B cell (primary cell): ENCODE measurements at regions not wholly inside any gene's neighbourhood (a gene's known extent, or its start where the extent isn't known, plus 50 kb on each side); places are given as distances from the start of the nearest gene placed in this dataset.

ENCODE experiments used
- ATAC-seq: fragments of 200-7000 bp; cut with Tn5 transposase; one replicate; pipeline ENCODE4 v1.10.0; 2021; ENCODE audit warnings: low read depth, mild to moderate bottlenecking, moderate number of reproducible peaks, moderate library complexity
- CTCF ChIA-PET: fragments of 350-600 bp; sonication (Branson Sonifier 250); formaldehyde crosslinking; loops from one replicate; lab custom pipeline; 2021; ENCODE audit warnings: antibody characterized with exemption, inconsistent platforms; lab: Charles Lee
- POLR2A ChIA-PET: fragments of 350-600 bp; sonication (Branson Sonifier 250); formaldehyde crosslinking; loops from one replicate; lab custom pipeline; 2021; ENCODE audit warnings: antibody characterized with exemption; lab: Charles Lee
- DNase-seq: peaks from one replicate; pipeline ENCODE4 v3.0.0; 2013
- H2AFZ ChIP-seq: 2 replicates; pipeline ENCODE4 v1.6.1; 2012; ENCODE audit warnings: mild to moderate bottlenecking, low read depth, low read length; ENCODE audit not compliant: insufficient read depth, poor library complexity, severe bottlenecking
- H3K27ac ChIP-seq, 2 donors: 1 replicate in 1 of 2; 2 replicates in 1 of 2; pipeline ENCODE4 v1.5.1; 2012 to 2013; ENCODE audit warnings: low read length in 2 of 2, mild to moderate bottlenecking in 2 of 2, moderate library complexity in 1 of 2
- H3K27me3 ChIP-seq, 4 experiments: fragments of 200-600 bp in 1 of 4; sonication (generic) in 1 of 4; replicated peaks in 1 of 4; 1 replicate in 2 of 4; 2 replicates in 2 of 4; pipeline versions ENCODE4 v1.6.1 to v1.7.0; 2013 to 2016; ENCODE audit warnings: low read length in 3 of 4, mild to moderate bottlenecking in 2 of 4, mixed read lengths in 1 of 4, moderate library complexity in 1 of 4; ENCODE audit not compliant: insufficient read depth in 4 of 4, control insufficient read depth in 3 of 4; ENCODE audit errors: control extremely low read depth in 1 of 4
- H3K36me3 ChIP-seq, 2 experiments: replicated peaks in 1 of 2; 1 replicate in 1 of 2; 2 replicates in 1 of 2; pipeline versions ENCODE4 v1.6.1 to v1.7.1; 2013; ENCODE audit warnings: low read length in 1 of 2; ENCODE audit not compliant: insufficient read depth in 2 of 2, control insufficient read depth in 1 of 2; ENCODE audit errors: control extremely low read depth in 1 of 2, extremely low read depth in 1 of 2
- H3K4me1 ChIP-seq, 2 donors: fragments of 200-600 bp in 1 of 2; sonication (generic) in 1 of 2; 1 replicate in 1 of 2; 2 replicates in 1 of 2; pipeline versions ENCODE4 v1.5.1 to v1.6.1; 2013 to 2017; ENCODE audit warnings: low read length in 2 of 2; ENCODE audit not compliant: control insufficient read depth in 2 of 2, insufficient read depth in 2 of 2
- H3K4me2 ChIP-seq: replicated peaks from 2 replicates; pipeline ENCODE3; 2012; ENCODE audit warnings: mild to moderate bottlenecking, low read depth, low read length; ENCODE audit not compliant: poor library complexity, severe bottlenecking
- H3K4me3 ChIP-seq, 5 experiments: fragments of 200-600 bp in 1 of 5; sonication (generic) in 1 of 5; 1 replicate in 3 of 5; 2 replicates in 2 of 5; pipeline versions ENCODE4 v1.5.1 to v1.7.0; 2011 to 2016; ENCODE audit warnings: low read length in 4 of 5, mild to moderate bottlenecking in 4 of 5, low read depth in 2 of 5, control low read depth in 1 of 5, moderate library complexity in 1 of 5; ENCODE audit not compliant: insufficient read depth in 1 of 5; ENCODE audit errors: control extremely low read depth in 1 of 5, extremely low read depth in 1 of 5
- H3K79me2 ChIP-seq: fragments of 200-600 bp; sonication (generic); one replicate; pipeline ENCODE4 v1.6.0; 2016; ENCODE audit warnings: low read length; ENCODE audit not compliant: control insufficient read depth, insufficient read depth
- H3K9ac ChIP-seq: fragments of 200-600 bp; sonication (generic); 2 replicates; pipeline ENCODE4 v1.6.1; 2017; ENCODE audit warnings: mild to moderate bottlenecking, low read length, moderate library complexity
- H3K9me3 ChIP-seq, 3 donors: one replicate each; pipeline versions ENCODE4 v1.6.1 to v1.7.1; 2013; ENCODE audit warnings: low read length in 2 of 3; ENCODE audit not compliant: control insufficient read depth in 2 of 3, insufficient read depth in 1 of 3; ENCODE audit errors: control extremely low read depth in 1 of 3
- H4K20me1 ChIP-seq: 2 replicates; pipeline ENCODE4 v1.6.0; 2012; ENCODE audit warnings: mild to moderate bottlenecking, low read length; ENCODE audit not compliant: insufficient read depth, control insufficient read depth, poor library complexity, severe bottlenecking
- H3K27ac Mint-ChIP-seq: one replicate; pipeline ENCODE4 v1.8.0; 2021; ENCODE audit warnings: mixed read lengths
- H3K27me3 Mint-ChIP-seq: one replicate; pipeline ENCODE4 v1.8.0; 2021; ENCODE audit warnings: mixed read lengths
- H3K4me1 Mint-ChIP-seq: one replicate; pipeline ENCODE4 v1.8.0; 2021; ENCODE audit warnings: mixed read lengths
- H3K4me3 Mint-ChIP-seq: one replicate; pipeline ENCODE4 v1.8.0; 2021; ENCODE audit warnings: mixed read lengths
- H3K9me3 Mint-ChIP-seq: one replicate; pipeline ENCODE4 v1.8.0; 2022; ENCODE audit warnings: mixed read lengths; ENCODE audit not compliant: insufficient read depth
- EZH2 ChIP-seq: IDR thresholded peaks from 2 replicates; pipeline ENCODE4 v1.6.1; 2012; ENCODE audit warnings: borderline replicate concordance, low read depth, mild to moderate bottlenecking, moderate library complexity, low read length; ENCODE audit not compliant: insufficient read depth, poor library complexity, severe bottlenecking
- WGBS: methylation state at CpG from one replicate; pipeline ENCODE4 v1.1.5; 2013; ENCODE audit warnings: missing lambda C conversion rate; ENCODE audit not compliant: insufficient coverage; 5-methylcytosine and 5-hydroxymethylcytosine counted together
- intact Hi-C: fragments of 100-400 bp; cut with micrococcal nuclease; formaldehyde crosslinking; loops from one replicate; pipeline ENCODE4 v1.10.0; 2022
- TF ChIP-seq, protein P1 (sequence below): fragments of 200-600 bp; IDR thresholded peaks from one replicate; pipeline ENCODE4 v1.8.0; 2022; ENCODE audit warnings: antibody characterized with exemption, mild to moderate bottlenecking

DNA sequence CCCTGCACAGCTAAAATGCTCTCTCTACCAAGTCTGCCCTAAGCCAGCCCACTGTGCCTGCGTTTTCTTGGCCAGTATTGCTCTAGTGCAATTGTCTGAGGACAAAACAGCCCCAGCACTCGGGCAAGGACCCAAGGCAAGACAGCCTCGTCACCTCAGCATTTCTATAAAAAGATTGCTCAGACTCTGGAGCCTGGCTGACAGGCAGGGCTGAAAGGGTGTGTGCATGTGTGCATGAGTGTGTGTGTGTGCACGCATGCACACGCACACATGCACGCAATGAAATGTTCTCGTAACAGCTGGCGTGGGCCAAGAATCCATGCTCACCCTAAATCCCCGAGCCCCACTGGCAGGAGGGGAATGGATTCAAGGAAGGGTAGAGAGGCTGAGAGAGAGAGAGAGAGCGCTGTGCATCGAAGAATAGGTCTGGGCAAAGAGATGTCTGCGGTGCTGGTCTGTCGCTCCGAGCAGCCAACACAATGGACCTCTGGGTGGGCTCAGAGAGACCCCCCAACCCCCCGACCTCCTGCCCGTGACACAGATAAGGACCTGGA is 579.2 kb downstream of the BCOR start:
- no peak for DNase-seq
- H3K79me2 ChIP-seq: no peaks in the 10 kb centered on the region
- Mint-ChIP-seq H3K27ac (no peak overlapping the region), H3K9me3 (no peaks in the 10 kb centered on the region), H3K4me3 (no peak overlapping the region), H3K27me3 (peaks cover 7% of the 10 kb centered on the region), H3K4me1 (no peaks in the 10 kb centered on the region)
- no peak overlapping the region for H3K27ac ChIP-seq
- no peak overlapping the region for H3K4me2 ChIP-seq
- 93% methylated on average over 6 of the region's 16 CpGs for WGBS
- intact Hi-C loops: no loop called here
- ChIA-PET CTCF (no interaction called here), POLR2A (no interaction called here)
- H2AFZ ChIP-seq: no peak overlapping the region
- H4K20me1 ChIP-seq: no peaks in the 10 kb centered on the region
- no peak for ATAC-seq
- H3K9ac ChIP-seq: no peak overlapping the region
- no peaks in the 10 kb centered on the region for H3K36me3 ChIP-seq
- no peaks in the 10 kb centered on the region for H3K4me1 ChIP-seq
- H3K27me3 ChIP-seq: no peaks in the 10 kb centered on the region
- no peak overlapping the region for H3K4me3 ChIP-seq
- H3K9me3 ChIP-seq: no peaks in the 10 kb centered on the region
- no peak for TF ChIP-seq EZH2
- TF ChIP-seq, protein P1, sequence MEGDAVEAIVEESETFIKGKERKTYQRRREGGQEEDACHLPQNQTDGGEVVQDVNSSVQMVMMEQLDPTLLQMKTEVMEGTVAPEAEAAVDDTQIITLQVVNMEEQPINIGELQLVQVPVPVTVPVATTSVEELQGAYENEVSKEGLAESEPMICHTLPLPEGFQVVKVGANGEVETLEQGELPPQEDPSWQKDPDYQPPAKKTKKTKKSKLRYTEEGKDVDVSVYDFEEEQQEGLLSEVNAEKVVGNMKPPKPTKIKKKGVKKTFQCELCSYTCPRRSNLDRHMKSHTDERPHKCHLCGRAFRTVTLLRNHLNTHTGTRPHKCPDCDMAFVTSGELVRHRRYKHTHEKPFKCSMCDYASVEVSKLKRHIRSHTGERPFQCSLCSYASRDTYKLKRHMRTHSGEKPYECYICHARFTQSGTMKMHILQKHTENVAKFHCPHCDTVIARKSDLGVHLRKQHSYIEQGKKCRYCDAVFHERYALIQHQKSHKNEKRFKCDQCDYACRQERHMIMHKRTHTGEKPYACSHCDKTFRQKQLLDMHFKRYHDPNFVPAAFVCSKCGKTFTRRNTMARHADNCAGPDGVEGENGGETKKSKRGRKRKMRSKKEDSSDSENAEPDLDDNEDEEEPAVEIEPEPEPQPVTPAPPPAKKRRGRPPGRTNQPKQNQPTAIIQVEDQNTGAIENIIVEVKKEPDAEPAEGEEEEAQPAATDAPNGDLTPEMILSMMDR: no peak

DNA sequence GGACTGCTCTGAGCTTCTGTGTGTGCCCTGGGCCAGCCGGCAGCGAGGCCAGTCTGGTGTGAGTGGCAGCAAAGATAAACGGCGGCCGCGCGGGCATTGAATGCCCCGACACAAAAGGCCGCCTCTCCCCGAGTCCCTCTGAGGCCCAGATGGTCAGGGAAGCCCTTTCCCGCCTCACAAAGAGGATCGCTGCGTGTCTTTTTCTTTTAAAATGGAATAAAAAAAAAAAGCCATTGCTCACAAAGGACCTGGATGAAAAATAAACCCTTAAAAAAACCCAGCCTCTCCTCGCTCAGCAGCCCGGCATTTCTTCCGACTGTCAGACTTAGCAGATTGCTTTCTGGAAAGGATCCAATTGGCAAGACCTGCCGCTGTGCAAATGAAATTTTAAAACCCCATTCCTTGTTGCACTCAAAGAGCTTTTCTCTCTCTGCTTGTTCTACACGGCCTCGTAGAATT is 578.7 kb downstream of the BCOR start:
- DNase-seq: no peak
- no peaks in the 10 kb centered on the region for H3K4me1 ChIP-seq
- no peaks in the 10 kb centered on the region for H3K36me3 ChIP-seq
- H3K4me2 ChIP-seq: no peak overlapping the region
- no peak overlapping the region for H3K27ac ChIP-seq
- intact Hi-C loops: no loop called here
- Mint-ChIP-seq H3K9me3 (peaks cover 4% of the 10 kb centered on the region), H3K4me1 (no peaks in the 10 kb centered on the region), H3K4me3 (no peak overlapping the region), H3K27me3 (peaks cover 7% of the 10 kb centered on the region), H3K27ac (no peak overlapping the region)
- WGBS: 73% methylated on average over 6 of the region's 19 CpGs
- H3K4me3 ChIP-seq: no peak overlapping the region
- H2AFZ ChIP-seq: no peak overlapping the region
- no peaks in the 10 kb centered on the region for H3K27me3 ChIP-seq
- H4K20me1 ChIP-seq: no peaks in the 10 kb centered on the region
- POLR2A ChIA-PET: no interaction called here
- TF ChIP-seq, protein P1: no peak
- TF ChIP-seq EZH2: no peak
- no peak for ATAC-seq
- CTCF ChIA-PET: no interaction called here
- H3K9ac ChIP-seq: no peak overlapping the region
- no peaks in the 10 kb centered on the region for H3K79me2 ChIP-seq
- H3K9me3 ChIP-seq: no peaks in the 10 kb centered on the region
